ENCODE measurements at regions not wholly inside any gene's neighbourhood (a gene's known extent, or its start where the extent isn't known, plus 50 kb on each side); places are given as distances from the start of the nearest gene placed in this dataset.

DNA sequence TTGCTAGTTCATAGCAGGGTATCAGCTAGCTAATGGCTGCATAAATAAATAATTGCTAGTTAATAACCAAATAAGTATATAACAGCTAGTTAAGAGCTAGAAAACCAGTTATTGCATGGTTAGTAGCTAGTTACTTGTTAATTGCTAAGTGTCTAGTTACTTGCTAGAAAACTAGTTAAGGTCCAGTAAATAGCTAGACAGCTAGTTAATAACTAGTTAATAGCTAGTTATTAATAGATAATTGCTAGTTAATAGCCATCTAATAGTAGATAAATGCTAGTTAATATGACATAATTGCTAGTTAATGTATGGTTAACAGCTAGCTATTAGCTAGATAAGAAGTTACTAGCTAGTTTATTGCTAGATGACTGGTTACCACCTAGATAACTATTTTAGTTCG lies 629.9 kb upstream of the CT83 start:
- no peak for TF ChIP-seq CTCF (IDR thresholded peaks at IDR 0.05 in 4 of 5, conservative IDR thresholded peaks at IDR 0.05 in 1 of 5)
- no peak for TF ChIP-seq POLR2A (IDR thresholded peaks at IDR 0.05)
